Endothelial cell (in vitro differentiated cells): ENCODE measurements at regions not wholly inside any gene's neighbourhood (a gene's known extent, or its start where the extent isn't known, plus 50 kb on each side); places are given as distances from the start of the nearest gene placed in this dataset.
"Not testable (repeated sequence)": the region's sequence is repeated elsewhere in the genome, so short reads cannot be mapped to it uniquely, and the experiment has no call there.

Experiments used
- DNase-seq: peaks from one replicate; pipeline ENCODE4 v3.0.0; 2021; ENCODE audit warnings: low spot score
- H3K27ac Mint-ChIP-seq: one replicate; pipeline ENCODE4 v1.8.0; 2021; ENCODE audit warnings: mixed read lengths, inconsistent platforms; ENCODE audit not compliant: unreplicated experiment
- H3K27me3 Mint-ChIP-seq: one replicate; pipeline ENCODE4 v1.8.0; 2021; ENCODE audit warnings: mild to moderate bottlenecking, moderate library complexity, mixed read lengths, inconsistent platforms; ENCODE audit not compliant: unreplicated experiment
- H3K36me3 Mint-ChIP-seq: one replicate; pipeline ENCODE4 v1.8.0; 2021; ENCODE audit warnings: mild to moderate bottlenecking, low read depth, mixed read lengths, inconsistent platforms; ENCODE audit not compliant: unreplicated experiment
- H3K4me1 Mint-ChIP-seq: one replicate; pipeline ENCODE4 v1.8.0; 2021; ENCODE audit warnings: mild to moderate bottlenecking, mixed read lengths, inconsistent platforms; ENCODE audit not compliant: unreplicated experiment
- H3K4me3 Mint-ChIP-seq: one replicate; pipeline ENCODE4 v1.8.0; 2021; ENCODE audit warnings: mild to moderate bottlenecking, mixed read lengths, inconsistent platforms; ENCODE audit not compliant: unreplicated experiment
- H3K9me3 Mint-ChIP-seq: one replicate; pipeline ENCODE4 v1.8.0; 2021; ENCODE audit warnings: mixed read lengths, inconsistent platforms; ENCODE audit not compliant: unreplicated experiment
- TF ChIP-seq, protein P1 (sequence below): fragments of 200-600 bp; sonication (generic); IDR thresholded peaks from one replicate; pipeline ENCODE4 v1.5.0; 2021; ENCODE audit warnings: antibody characterized with exemption; ENCODE audit not compliant: unreplicated experiment

DNA sequence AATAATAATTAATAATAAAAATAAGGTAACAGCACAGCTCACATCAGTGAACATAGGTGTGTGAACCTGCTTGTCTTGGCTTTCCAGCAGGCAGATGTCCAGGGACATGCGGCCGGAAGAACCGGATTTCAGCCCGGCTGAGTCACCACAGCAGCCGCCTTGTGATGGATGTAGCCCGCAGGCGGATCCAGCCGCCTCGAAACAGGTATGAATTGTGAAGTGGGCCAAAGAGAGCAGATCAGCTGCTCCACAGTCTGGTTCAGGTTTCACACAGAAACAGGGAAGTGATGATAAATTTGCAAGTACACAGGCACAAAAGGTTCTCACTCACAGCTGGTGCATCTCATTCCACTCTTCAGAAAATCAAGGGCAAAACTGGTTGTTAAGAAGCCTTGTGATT lies 55.1 kb downstream of the ID4 start:
- H3K27me3 Mint-ChIP-seq, result peaks cover 6% of the 10 kb centered on the region
- H3K9me3 Mint-ChIP-seq, result no peaks in the 10 kb centered on the region
- no peaks in the 10 kb centered on the region for H3K36me3 Mint-ChIP-seq
- DNase-seq, result no peak
- TF ChIP-seq, protein P1, sequence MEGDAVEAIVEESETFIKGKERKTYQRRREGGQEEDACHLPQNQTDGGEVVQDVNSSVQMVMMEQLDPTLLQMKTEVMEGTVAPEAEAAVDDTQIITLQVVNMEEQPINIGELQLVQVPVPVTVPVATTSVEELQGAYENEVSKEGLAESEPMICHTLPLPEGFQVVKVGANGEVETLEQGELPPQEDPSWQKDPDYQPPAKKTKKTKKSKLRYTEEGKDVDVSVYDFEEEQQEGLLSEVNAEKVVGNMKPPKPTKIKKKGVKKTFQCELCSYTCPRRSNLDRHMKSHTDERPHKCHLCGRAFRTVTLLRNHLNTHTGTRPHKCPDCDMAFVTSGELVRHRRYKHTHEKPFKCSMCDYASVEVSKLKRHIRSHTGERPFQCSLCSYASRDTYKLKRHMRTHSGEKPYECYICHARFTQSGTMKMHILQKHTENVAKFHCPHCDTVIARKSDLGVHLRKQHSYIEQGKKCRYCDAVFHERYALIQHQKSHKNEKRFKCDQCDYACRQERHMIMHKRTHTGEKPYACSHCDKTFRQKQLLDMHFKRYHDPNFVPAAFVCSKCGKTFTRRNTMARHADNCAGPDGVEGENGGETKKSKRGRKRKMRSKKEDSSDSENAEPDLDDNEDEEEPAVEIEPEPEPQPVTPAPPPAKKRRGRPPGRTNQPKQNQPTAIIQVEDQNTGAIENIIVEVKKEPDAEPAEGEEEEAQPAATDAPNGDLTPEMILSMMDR, result no peak
- no peak overlapping the region for H3K4me3 Mint-ChIP-seq
- H3K4me1 Mint-ChIP-seq, result no peaks in the 10 kb centered on the region
- H3K27ac Mint-ChIP-seq, result no peak overlapping the region

DNA sequence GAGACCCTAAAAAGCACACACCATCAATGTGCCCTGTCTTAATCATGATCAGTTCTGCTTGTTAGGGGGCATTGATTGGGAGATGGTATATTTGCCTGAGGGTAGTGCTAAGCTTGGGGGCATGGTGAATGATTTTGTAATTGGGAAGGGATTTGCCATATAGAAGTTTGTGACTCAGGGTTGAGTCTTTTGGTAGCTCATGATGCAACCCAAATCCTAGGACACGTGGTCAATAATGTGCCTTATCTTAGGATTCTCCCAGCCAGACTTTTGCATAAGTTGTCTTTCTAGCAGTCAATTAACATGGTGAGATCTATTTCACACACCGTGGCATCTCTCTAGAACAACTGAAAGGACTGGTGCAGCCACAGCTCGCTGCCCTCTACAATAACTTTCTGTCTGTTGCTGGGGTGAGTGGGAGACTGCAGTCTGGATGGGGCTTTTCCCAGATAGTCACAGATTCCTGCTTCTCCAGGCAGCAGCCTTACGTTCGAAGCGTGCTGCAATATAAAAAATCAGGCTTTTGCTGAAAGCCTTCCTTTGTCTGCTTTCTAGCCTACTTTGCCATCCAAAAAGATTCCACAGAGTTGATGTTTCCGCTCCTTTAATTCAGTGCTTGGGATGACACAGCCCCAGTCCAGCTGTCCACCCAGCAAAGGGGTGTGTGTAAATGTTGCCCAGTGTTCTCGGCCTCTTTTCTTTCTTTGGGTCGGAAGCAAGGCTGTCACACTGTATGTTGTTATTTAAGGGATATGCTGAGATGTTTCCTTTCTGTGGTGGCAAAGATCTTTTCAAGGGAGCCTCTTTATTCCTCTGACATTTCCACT lies 58.9 kb downstream of the ID4 start:
- no peaks in the 10 kb centered on the region for H3K4me1 Mint-ChIP-seq
- no peak overlapping the region for H3K27ac Mint-ChIP-seq

DNA sequence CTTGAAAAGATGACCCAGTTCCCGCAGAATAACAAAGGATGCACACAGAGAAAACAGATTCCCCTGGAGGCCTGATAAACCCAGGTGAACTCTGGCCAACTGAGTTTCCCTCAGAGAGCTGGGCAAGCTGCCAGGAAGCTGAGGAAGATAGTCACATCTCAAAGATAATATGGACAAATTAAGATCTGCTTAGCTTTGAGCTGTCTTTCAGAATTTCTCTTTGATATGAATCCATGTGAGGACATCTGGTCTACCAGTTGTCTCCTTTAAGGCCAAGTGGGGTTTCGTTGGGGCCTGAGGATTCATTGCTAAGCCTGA lies 59.5 kb downstream of the ID4 start:
- Mint-ChIP-seq H3K27me3 (peaks cover 6% of the 10 kb centered on the region), H3K9me3 (no peaks in the 10 kb centered on the region), H3K27ac (no peak overlapping the region), H3K4me1 (no peaks in the 10 kb centered on the region), H3K36me3 (no peaks in the 10 kb centered on the region), H3K4me3 (no peak overlapping the region)
- TF ChIP-seq, protein P1, result no peak
- DNase-seq, result no peak

More for the DNA sequence above, 58.9 kb downstream of the ID4 start:
- TF ChIP-seq, protein P1, result no peak
- Mint-ChIP-seq H3K27me3 (peaks cover 6% of the 10 kb centered on the region), H3K9me3 (no peaks in the 10 kb centered on the region), H3K4me3 (no peak overlapping the region), H3K36me3 (no peaks in the 10 kb centered on the region)
- no peak for DNase-seq

DNA sequence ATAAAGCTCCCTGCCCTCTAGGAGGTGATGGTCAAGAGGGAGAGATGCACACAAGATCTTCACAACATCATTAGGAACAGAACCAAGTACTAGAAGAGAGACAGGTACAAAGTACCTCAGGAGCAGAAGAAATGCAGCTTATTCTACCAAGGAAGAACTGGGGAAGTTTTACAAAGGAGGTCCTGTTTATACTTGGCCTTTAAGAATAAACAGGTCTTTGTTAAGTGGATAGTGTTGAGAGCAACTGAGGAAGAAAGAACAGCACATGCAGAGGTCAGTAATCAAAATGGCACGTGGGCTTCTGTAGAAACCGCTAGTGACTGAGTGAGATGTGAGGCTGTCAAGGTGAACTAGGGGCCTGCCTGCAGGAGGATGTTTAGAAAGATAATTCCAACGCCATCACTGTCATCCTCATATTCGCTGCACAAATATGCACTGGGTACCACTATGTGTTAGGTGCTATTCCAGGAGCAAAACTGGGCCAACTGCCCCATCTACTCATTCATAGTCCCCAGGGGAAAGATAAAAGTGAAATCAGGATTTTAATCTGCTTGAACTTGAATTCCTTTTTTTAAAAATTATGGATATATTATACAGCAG lies 61.1 kb downstream of the ID4 start:
- no peak overlapping the region for H3K4me3 Mint-ChIP-seq
- H3K27ac Mint-ChIP-seq, result no peak overlapping the region
- peaks cover 6% of the 10 kb centered on the region for H3K27me3 Mint-ChIP-seq
- no peaks in the 10 kb centered on the region for H3K9me3 Mint-ChIP-seq
- no peak for DNase-seq
- no peaks in the 10 kb centered on the region for H3K36me3 Mint-ChIP-seq
- TF ChIP-seq, protein P1, result no peak
- no peaks in the 10 kb centered on the region for H3K4me1 Mint-ChIP-seq

DNA sequence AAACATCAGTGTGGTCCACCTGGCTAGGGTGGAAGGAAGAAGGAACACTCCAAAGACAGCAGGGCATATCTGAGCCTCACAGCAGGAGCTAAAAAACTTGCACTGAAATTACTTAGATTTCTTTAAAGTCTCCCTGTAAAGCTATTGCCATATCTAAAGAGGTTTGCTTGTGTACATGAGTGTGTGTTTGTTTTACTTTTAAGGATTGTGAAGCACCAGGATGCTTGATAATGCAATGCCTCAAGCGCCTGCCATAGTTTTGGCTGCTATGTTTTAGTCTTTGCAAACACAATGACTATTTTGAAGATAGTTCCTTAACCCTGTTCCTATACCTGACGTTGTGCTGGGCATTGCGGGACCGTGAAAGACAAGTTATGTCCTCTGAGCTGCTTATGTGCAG lies 65.0 kb downstream of the ID4 start:
- Mint-ChIP-seq H3K27me3 (no peaks in the 10 kb centered on the region), H3K9me3 (no peaks in the 10 kb centered on the region), H3K27ac (no peak overlapping the region), H3K4me1 (no peaks in the 10 kb centered on the region), H3K36me3 (no peaks in the 10 kb centered on the region), H3K4me3 (no peak overlapping the region)
- TF ChIP-seq, protein P1, result no peak
- DNase-seq, result no peak

DNA sequence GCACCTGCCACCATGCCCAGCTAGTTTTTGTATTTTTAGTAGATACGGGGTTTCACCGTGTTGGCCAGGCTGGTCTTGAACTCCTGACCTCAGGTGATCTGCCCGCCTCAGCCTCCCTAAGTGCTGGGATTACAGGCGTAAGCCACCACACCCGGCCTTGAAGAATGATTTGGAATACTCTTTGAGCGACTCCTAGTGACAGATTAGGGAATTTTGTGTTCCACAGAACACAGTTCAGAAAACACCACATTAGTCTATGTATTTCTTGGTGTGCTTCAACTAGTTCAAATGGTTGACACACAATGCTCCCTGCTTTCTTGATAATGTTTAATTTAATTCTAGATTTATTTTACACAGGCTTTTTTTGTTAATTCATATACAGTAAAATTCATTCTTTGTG lies 67.2 kb downstream of the ID4 start:
- not testable (repeated sequence) for H3K27ac Mint-ChIP-seq, DNase-seq, H3K9me3 Mint-ChIP-seq, H3K27me3 Mint-ChIP-seq, H3K4me1 Mint-ChIP-seq, H3K36me3 Mint-ChIP-seq, H3K4me3 Mint-ChIP-seq
